Glutamatergic neuron (in vitro differentiated cells): ENCODE measurements at regions not wholly inside any gene's neighbourhood (a gene's known extent, or its start where the extent isn't known, plus 50 kb on each side); places are given as distances from the start of the nearest gene placed in this dataset.

Source experiments
- DNase-seq: peaks from one replicate; pipeline ENCODE4 v3.0.0; 2022
- H3K27ac Mint-ChIP-seq: one replicate; pipeline ENCODE4 v1.8.0; 2020; ENCODE audit warnings: mild to moderate bottlenecking, mixed read lengths, inconsistent platforms; ENCODE audit not compliant: unreplicated experiment
- H3K27me3 Mint-ChIP-seq: one replicate; pipeline ENCODE4 v1.8.0; 2020; ENCODE audit warnings: mild to moderate bottlenecking, moderate library complexity, mixed read lengths, inconsistent platforms; ENCODE audit not compliant: unreplicated experiment
- H3K36me3 Mint-ChIP-seq: one replicate; pipeline ENCODE4 v1.8.0; 2020; ENCODE audit warnings: mild to moderate bottlenecking, mixed read lengths, inconsistent platforms; ENCODE audit not compliant: unreplicated experiment
- H3K4me1 Mint-ChIP-seq: one replicate; pipeline ENCODE4 v1.8.0; 2020; ENCODE audit warnings: mild to moderate bottlenecking, low read depth, mixed read lengths, inconsistent platforms; ENCODE audit not compliant: unreplicated experiment
- H3K4me3 Mint-ChIP-seq: one replicate; pipeline ENCODE4 v1.8.0; 2020; ENCODE audit warnings: mild to moderate bottlenecking, mixed read lengths, inconsistent platforms; ENCODE audit not compliant: unreplicated experiment
- H3K9me3 Mint-ChIP-seq: one replicate; pipeline ENCODE4 v1.8.0; 2020; ENCODE audit warnings: mild to moderate bottlenecking, moderate library complexity, mixed read lengths, inconsistent platforms; ENCODE audit not compliant: unreplicated experiment
- CTCF ChIP-seq: fragments of 200-600 bp; sonication (generic); IDR thresholded peaks from one replicate; pipeline ENCODE4 v1.5.0; 2021; ENCODE audit not compliant: partially characterized antibody, unreplicated experiment

- no peak for DNase-seq
- Mint-ChIP-seq H3K4me1 (no peaks in the 10 kb centered on the region), H3K36me3 (no peaks in the 10 kb centered on the region), H3K4me3 (no peak overlapping the region), H3K27ac (no peak overlapping the region), H3K27me3 (peaks cover 3% of the 10 kb centered on the region), H3K9me3 (no peaks in the 10 kb centered on the region)
- no peak for TF ChIP-seq CTCF
Measured at GRCh38 chr4:163665521-163666331, 171.2 kb downstream of the TMA16 start.

GRCh38 chr4:163666332-163666873 is 171.9 kb downstream of the TMA16 start:
- no peak overlapping the region for H3K27ac Mint-ChIP-seq
- TF ChIP-seq CTCF, result no peak
- no peak overlapping the region for H3K4me3 Mint-ChIP-seq
- DNase-seq, result no peak
- peaks cover 3% of the 10 kb centered on the region for H3K27me3 Mint-ChIP-seq
- H3K9me3 Mint-ChIP-seq, result no peaks in the 10 kb centered on the region
- H3K4me1 Mint-ChIP-seq, result no peaks in the 10 kb centered on the region
- no peaks in the 10 kb centered on the region for H3K36me3 Mint-ChIP-seq

GRCh38 chr4:163672751-163673150 is 178.3 kb downstream of the TMA16 start:
- DNase-seq, result no peak
- Mint-ChIP-seq H3K4me3 (no peak overlapping the region), H3K27ac (no peak overlapping the region), H3K9me3 (no peaks in the 10 kb centered on the region), H3K36me3 (no peaks in the 10 kb centered on the region), H3K27me3 (no peaks in the 10 kb centered on the region), H3K4me1 (no peaks in the 10 kb centered on the region)
- no peak for TF ChIP-seq CTCF

- no peak for TF ChIP-seq CTCF
- H3K4me3 Mint-ChIP-seq, result no peak overlapping the region
- no peaks in the 10 kb centered on the region for H3K36me3 Mint-ChIP-seq
- H3K9me3 Mint-ChIP-seq, result no peaks in the 10 kb centered on the region
- no peaks in the 10 kb centered on the region for H3K4me1 Mint-ChIP-seq
- no peak for DNase-seq
- no peak overlapping the region for H3K27ac Mint-ChIP-seq
- H3K27me3 Mint-ChIP-seq, result no peaks in the 10 kb centered on the region
Measured at GRCh38 chr4:163673848-163674697, 179.6 kb downstream of the TMA16 start.
